GM19372 (cell line): ENCODE measurements at regions not wholly inside any gene's neighbourhood (a gene's known extent, or its start where the extent isn't known, plus 50 kb on each side); places are given as distances from the start of the nearest gene placed in this dataset.
A peak's percentile ranks its signal among the peaks of the same experiment; 100 is the strongest.

Experiments used
- ATAC-seq: cut with Tn5 transposase; IDR thresholded peaks from one replicate; pipeline ENCODE4 v1.9.1; 2021; ENCODE audit warnings: mild to moderate bottlenecking, low read depth, moderate library complexity; ENCODE audit not compliant: unreplicated experiment

DNA sequence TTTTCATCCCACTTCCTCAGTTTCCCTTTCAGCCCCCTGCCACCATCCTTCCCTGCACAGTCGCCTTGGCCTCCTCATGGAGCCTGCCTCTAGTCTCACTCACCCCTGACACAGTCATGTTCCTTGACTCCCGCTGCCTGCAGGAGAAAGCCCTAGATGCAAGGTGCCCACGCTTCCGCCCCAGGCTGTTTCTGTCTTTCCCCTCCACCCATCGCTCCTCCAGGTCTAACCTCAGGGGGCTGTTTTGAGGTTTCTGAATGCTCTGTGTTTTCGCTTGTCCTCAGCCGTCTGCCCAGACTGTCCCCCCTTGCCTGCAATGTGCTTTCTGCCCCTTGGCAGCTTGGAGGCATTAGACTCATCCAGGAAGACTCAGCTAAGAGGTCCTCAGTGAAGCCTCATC, 89.9 kb downstream of the EMX2 start:
- no peak for ATAC-seq

DNA sequence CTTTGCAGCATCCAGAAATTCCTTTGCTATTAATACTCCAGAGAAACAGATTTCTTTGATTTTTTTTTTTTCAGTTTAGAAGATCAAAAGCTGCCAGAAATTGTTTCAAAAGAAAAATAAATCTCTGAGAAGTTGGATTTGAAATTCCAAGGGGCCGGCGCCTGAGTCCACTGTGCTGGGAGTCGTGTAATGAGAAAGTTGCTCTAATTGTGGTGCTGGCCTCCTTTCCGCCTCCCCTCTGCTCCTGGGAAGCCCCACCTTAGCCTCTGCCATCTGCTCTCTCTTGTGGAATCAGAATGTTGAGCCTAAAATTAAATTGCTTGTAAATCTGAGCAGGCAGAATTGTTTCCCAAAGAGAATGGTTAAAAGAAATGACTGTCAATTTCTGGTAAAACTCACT, 93.3 kb downstream of the EMX2 start:
- no peak for ATAC-seq

DNA sequence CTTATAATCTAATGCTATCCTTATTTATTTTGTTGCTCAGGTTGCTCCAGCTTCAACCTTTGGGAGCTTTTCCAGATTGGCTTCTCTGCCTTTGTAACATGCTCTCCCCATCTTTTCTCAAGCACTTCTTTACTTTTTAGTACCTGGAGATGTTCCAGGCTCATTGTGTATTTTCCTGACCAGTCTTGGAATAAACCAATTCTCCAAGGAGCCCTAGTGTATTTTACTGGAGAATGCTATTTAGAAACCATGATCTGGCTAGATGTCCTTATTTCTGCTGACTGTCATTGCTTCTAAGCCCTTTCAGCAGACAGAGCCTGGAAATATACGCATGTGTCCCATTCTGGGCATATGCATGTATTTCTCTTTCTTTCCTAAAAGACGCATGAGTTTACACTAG, 95.7 kb downstream of the EMX2 start:
- ATAC-seq, result no peak

DNA sequence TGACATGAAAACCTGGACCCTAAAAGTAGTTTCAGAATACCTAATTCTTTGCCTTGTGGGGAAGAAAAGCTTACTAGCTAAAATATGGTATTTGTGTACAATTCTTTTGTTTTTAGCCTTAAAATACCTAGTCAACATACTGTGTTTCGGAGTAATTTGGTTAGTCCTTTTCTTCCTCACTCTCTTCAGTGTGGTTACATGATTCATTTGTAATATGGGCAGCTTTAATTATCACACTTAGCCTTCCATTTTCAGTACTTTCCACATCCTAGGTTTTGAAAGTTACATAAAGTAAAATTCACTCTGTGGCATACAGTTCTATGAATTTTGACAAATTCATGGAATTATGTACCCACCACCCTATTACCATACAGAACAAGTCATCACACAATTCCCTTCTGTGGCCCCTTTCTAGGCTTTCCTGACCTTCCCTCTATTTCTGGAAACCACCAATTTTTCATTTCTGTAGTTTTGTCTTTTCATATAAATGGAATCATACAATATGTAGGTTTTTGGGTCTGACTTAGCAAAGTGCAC, 96.2 kb downstream of the EMX2 start:
- ATAC-seq, result no peak

DNA sequence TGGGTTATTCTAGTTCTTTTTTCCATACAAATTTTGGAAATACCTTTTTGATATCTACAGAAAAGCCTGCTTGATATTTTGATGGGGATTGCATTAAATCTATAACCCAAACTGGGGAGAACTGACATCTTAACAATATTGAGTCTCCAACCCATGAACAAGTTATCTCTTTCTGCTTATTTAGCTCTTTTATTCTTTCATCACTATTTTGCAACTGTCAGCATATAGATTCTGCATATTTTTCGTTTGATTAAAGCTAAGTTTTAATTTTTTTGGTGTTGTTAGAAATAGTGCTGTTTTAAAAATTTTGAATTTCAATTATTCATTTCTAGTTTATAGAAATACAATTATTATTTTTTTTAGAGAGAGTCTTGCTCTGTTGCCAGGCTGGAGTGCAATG, 97.9 kb downstream of the EMX2 start:
- ATAC-seq, result no peak

DNA sequence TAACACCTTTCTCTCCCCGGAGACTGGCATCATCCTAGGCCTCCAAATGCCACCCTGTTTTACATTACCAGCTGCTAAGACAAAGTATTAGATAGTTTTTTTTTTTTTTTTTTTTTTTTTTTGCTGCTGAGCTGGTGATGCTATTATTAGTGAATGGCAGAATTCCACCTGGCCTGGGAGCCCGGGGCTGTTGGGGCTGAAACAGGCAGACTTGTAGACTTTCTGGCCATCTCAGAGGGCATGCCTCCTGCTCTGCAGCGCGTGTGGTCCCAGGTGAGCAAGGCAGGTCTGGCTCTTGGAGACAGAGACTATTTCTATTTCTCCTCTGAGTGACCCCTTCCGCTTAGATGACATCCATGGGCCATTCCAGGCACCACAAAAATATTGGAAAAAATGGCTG, 104.2 kb downstream of the EMX2 start:
- ATAC-seq, result no peak

DNA sequence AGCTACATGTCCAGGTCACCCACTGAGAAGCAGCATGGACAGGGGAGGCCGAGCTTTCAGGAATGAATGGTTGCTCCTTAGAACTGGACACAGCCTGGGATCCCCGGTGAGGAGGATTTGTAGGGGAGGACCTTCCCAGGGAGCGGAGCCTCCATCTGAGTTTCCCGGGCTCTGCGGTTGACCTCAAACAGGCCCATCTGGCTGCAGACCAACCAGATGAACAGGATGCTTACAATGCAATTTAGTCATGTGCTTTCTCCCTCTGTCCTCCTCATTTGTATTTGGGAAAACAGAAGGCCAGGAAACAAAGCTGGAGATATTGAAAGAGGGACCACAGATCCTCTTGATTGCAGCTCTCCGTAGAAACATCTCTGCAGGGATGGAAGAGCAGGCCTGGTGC, 104.8 kb downstream of the EMX2 start:
- no peak for ATAC-seq

DNA sequence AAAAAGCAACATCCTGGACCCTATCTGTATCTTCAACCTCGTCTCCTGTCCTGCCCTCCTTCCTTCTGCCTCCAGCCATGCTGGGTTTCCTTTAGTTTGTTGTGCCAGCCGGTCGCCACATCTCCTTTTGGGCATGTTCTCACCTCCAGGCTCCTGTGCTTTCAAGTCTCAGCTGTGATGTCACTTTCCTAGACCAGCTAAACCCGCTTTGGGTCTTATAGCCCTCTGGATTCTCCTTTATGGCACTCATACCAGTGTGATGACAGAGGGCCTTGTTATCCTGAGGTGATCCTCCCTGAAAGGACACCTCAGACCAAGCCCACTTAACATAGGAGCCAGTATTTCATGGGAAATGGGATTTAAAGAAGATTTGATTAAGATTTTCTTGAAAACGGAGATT, 108.6 kb downstream of the EMX2 start:
- ATAC-seq, result no peak

DNA sequence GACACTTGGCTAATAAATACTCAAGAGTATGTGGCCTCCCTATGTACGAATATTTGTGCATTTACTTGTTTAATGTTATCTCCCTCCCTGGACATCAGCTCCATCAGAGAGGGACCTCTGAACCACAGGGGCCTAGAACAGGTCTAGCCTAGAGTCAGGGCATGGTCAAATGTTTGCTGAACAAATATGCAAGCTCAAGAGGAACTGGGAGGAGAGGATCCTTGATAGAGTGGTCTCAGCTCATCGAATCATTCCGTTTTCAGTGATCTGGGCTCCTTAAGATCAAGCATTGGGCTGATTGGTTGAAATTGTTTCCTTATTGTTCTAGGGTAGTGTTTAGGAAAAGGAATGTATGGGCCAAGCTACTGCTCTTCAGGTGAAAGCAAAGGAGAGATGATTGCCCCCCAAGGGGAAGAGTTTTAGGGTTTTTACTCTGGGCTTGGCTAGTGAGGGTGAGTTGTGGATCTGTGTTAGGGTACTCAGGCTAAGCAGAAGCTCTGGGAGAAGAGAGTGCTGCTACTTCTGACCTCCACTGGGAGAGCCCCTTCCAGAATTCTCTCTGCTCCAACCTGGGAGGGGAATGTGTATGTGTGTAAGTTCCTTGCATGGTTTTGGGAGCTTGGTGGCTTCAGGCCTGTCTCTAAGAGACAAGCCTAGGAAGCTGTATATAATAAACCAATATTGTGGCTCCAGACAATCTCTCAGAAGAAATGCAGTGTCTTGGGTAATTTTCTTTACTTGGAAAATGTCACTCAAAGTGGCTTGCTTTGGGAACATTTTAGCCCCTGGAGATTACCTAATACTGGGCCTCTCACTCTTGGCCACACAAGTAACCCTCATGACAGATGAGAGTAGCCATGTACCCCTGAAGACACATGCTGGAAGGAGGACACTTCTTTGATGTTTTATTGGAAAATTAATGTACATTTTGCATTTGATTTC, 110.0 kb downstream of the EMX2 start:
- peak; percentile 4 for ATAC-seq

DNA sequence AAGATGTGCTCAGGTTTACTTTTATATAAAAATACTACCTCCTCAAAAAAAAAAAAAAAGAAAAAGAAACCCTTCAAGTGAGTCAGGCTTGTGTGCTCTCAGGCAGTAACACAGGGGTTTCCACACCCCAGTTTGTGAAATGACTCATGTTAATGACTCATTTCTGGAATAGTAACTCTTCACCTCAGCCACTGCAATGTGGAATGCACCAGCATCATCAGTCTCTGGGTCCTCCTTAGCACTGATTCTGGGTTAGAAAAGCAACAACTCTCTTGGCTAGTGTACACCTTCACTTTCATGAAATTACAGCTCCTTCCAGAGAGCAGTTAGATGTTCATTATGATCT, 110.6 kb downstream of the EMX2 start:
- ATAC-seq, result peak; percentile 74

DNA sequence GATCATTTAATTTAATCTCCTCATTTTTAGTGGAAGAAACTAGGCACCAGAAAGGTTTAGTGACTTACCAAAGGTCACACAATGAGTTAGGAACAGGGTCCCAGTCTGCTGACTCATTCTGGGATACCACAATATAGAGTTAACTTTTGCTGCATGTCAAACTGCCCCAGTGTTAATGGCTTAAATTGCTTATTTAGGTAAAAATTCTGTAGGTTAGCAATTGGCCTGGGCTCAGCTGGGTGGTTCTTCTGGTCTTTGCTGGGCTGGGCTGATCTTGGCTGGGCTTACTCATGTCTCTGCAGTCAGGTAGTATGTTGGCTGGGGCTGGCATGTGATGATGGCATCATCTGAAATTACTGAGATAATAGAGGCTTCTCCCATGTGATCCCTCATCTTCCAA, 111.6 kb downstream of the EMX2 start:
- no peak for ATAC-seq

DNA sequence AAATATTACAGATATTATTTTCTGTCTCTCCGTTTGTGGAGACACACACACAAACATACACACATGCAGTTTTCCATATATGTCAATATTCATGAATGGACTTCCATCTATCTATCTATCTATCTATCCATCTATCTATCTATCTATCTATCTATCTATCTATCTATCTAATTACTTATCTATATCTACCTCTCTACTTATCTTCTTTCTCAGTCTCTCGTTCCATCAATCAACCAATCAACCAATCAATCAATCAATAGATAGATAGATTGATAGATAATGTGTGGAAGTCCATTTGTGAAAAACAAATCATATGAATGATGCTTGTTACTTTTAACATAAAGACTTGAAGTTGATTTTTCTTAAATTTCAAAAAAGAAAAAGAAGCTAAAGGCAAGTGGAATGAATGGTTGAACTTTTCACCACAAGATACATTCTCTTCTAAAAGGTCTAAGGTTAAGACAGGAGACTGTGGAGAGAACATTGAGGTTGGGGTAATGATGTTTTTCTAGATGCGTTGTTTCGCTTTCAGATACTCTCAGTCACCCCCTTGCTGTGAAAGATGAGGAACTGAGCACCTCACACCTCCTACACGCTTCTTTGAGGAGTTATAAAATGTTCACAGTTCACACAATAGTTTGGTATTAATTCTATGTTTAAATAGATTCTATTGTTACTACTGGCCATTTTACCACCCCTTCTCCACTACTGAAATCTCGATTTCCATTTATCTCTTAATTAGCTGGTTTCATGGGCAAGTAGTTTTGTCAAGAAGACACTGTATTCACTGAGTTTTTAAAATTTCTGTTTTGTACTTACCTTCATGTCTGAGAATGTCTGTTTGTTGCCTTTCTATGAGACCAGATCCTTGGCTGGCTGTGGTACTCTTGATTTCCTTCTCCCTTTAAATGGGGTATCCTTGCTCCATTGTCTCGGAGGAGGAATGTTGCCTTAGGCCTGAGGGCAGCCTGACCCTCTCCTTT, 114.1 kb downstream of the EMX2 start:
- ATAC-seq, result peak; percentile 79

DNA sequence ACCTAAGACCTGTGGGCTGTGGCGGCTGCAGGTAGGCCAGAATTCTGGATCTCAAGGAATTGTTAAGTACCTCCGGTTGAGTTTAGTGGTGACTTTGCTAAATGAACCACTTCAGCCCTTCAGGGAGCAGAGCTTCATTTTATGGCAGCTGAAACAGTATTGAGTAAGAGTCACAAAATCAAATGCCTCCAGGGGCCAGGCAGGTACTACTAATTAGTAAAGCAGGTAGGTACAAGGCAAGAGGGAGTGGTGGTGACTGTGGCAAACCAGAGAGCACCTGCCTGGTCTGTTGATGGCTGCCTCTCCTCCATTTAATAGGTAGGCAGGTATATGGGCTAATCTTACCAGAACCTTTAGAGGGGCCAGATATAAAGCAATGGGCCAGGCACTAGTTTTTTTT, 118.8 kb downstream of the EMX2 start:
- no peak for ATAC-seq

DNA sequence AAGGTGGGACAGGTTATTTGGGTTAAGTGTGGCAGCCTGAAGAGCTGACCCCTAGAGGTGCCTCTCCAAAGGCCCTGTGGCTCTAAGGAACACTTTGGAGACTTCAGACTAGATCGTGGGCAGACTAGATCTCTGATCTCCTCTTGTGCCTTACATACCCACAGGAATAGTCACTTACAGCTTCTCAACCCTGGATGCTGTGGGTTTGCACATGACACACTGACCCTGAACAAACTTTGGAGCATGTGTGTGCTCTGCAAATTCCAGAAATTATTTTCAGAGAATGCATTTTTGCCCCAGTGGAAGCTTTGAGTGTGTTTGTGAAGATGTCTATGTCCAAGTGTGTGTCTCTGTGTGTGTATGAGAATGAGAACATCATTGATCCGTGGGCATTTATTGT, 119.6 kb downstream of the EMX2 start:
- no peak for ATAC-seq

DNA sequence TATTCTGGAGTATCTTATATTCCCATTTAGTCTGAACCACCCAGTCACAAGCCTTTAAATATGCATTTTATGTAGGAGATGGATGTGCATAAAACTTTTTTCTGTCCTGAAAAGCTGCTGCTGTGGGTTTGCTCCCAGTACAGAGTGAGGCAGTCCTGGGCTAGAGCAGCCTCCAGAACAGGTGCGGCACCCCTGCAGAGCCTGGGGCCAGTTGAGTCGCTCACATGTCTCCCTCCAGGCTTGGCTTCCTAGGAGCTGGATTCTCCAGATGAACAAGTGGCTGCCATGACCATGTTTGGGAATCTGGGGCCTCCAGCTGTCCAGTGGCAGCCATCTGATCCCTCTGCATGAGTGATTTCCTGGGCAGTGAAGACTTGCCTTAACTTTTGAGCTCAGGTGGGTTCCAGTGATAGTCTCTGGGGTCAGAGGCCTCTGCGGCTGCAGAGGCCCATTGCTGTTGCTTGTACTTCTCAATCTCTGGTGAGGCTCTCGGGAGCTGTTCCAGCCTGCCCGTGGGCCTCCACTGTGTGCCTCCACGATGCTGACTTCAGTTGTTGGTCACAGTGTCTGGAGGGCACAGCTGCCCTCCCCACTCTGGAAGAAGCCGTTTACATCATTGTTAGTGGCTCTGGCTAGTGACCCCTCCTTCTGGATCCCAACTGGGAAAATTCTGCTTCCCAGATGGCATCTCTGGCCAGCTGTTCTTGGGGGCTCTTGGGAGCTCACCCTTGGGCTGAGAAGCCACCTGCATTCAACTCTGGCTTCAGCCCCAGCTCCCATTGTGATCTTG, 120.4 kb downstream of the EMX2 start:
- ATAC-seq, result no peak

DNA sequence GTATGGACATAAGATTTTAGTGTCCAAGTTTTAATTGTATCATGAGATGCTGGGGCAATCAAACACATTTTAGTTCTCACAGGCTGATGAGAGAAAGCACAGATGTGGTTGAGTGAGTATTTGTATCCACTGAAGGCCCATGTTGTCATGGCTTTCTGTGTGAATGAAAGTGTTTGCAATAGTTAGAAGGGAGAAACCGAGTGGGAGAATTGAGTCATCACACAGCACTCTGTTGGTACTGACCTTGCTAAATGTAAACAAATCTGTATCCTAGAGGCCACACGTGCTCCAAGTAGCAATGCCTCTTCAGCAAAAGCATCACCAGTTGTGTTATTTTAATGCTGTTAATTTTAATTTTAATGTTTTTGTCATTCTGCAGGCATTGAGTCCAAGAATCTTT, 121.2 kb downstream of the EMX2 start:
- peak; percentile 98 for ATAC-seq

DNA sequence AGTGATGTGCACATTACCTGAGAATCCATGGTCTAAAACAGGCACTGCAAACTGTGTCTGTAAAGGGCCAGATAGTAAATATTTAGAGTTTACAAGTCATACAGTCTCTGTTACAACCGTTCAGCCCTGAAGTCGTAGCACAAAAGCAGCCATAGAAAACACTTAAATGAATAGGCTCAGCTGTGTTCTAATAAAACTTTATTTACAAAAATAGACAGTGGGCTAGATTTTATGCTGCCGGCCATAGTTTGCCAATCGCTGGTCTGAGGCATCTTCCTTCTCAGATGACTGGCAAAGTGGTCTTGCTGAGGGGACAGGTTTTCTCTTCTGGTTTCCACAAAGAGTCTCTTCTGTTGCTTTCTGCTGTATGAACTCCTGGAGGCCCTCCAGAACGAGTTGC, 121.7 kb downstream of the EMX2 start:
- ATAC-seq, result no peak

DNA sequence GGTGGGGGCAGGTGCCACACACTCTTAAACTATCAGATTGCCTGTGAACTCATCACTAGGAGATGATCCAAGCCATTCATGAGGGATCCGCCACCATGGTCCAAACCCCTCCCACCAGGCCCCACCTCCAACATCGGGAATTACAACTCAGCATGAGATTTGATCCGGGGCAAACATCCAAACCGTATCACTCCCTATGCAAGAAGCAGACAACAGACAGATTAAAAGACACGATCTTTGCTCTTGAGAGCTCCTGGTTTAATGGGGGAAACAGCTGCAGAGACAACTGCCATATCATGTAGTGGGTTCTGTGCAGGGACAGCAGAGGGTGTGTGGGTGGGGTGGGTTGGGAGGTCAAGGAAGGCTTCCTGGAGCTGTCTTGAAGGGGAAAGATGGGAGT, 123.6 kb downstream of the EMX2 start:
- no peak for ATAC-seq

DNA sequence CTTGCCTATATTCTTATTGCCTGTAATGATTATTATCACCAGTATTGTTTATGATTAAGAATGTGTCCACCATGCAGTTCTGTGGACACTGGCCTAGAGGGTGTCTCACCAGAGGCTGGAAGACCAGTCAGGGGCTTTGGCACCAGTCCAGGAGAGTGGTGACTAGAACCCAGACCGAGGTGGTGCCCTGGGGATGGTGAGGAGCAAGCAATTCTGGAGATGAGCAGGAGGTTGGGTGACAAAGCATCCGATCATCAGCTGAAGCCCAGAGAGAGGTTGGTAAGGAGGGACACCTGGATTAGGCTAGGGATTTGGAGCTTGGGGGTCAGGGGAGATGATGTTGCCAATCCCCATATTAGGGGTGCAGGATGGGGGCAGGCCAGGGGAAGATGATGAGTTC, 124.4 kb downstream of the EMX2 start:
- ATAC-seq, result no peak

DNA sequence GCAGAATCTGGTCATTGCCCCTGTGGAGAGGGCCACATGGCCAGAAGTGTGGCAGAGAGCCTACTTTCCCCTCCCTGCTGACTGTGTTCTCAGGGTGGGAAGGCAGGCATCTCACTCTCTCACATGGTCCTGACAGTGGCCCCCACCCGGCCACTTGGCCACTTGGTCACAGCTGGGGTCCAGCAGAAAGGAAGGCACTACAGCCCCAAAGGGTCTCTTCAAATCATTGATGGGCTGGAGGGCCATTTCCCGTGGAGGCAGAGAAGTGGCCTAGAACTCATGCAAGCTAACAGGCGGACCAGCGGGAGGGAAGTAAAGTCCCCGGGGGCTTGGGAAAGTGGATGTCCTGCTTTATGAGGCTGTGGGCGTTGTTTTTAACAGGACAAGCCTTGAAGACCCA, 125.3 kb downstream of the EMX2 start:
- no peak for ATAC-seq
